ENCODE measurements at regions not wholly inside any gene's neighbourhood (a gene's known extent, or its start where the extent isn't known, plus 50 kb on each side); places are given as distances from the start of the nearest gene placed in this dataset.

GRCh38 chr3:72186400-72186855 lies 401.5 kb upstream of the PROK2 start:
- TF ChIP-seq CTCF (IDR thresholded peaks at IDR 0.05; ENCODE audit: low read depth, low read length) = no peak
- no peak for TF ChIP-seq POLR2A (IDR thresholded peaks at IDR 0.05; ENCODE audit: extremely low read depth, insufficient read length)
